GM21367 (cell line): ENCODE measurements at regions not wholly inside any gene's neighbourhood (a gene's known extent, or its start where the extent isn't known, plus 50 kb on each side); places are given as distances from the start of the nearest gene placed in this dataset.
"Not testable (repeated sequence)": the region's sequence is repeated elsewhere in the genome, so short reads cannot be mapped to it uniquely, and the experiment has no call there.

Experiments used
- ATAC-seq: cut with Tn5 transposase; IDR thresholded peaks from one replicate; pipeline ENCODE4 v1.9.1; 2021; ENCODE audit not compliant: unreplicated experiment

DNA sequence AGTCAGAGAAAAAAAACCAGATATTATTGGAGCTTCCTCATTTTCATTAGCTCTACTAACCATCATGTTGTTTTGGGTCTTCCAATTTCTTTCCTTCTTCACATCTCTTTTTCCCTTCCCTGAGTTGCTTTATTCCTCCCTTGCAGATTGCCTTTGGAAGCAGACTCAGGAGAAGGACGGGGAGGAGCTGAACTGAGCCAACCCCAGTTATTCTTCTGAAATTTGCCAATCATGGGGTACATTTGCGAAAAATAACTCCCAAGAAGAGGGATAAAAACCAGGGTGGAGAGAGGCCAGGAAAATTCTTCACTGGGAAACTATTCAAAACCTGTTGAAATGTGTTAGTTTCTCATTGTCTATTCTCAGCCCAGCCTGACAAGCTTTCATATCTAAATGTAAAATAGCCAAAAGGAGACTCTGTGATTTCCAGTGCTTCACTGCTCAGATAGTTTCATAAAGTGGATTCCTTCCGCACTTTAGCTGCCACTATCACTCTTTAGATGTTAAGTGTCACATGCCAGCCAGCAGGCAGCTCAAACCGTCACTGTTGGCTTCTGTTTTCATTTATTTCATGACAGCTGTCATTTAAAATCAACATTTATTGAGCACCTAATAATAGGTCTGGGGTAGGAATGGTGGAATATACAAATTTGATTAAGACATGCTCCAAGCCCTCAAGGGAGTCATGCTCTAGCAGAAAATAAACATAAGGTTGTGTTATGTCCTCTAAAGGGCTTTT, 204.5 kb downstream of the SREK1 start:
- no peak for ATAC-seq

DNA sequence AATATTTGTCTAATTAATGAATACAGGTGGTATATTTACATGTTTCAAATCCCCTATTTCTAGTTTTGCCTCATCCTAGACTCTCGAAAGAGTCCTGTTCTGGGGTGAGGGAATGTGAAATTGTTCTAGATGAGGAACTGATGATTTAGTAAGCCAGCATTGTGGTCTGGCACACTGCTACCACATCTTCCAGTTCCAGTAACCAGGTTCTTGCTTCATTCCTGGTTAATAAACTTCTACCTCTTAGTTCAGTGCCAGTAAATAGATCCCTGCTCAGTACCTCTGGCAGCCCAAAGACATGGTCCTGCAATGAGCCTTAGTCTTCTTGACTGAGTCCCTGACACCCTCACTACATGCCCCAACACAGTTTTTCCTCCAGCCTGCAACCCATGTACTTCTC, 207.7 kb downstream of the SREK1 start:
- no peak for ATAC-seq

DNA sequence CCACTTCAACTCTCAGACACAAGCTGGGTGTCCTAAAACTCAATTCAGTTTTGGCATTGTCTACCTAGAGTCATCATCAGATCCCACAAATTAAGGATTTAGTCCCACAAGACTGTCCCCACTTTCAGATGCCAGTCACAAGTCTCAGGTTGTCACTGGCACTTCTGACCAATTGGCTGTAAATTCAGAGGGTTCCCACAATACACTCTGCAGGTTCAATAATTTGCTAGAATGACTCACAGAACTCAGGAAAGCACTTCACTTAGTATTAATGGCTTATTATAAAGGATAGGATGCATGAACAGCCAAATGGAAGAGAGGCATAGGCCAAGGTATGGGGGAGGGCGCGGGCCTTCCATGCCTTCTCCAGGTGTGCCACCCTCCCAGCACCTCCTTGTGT, 209.1 kb downstream of the SREK1 start:
- no peak for ATAC-seq

DNA sequence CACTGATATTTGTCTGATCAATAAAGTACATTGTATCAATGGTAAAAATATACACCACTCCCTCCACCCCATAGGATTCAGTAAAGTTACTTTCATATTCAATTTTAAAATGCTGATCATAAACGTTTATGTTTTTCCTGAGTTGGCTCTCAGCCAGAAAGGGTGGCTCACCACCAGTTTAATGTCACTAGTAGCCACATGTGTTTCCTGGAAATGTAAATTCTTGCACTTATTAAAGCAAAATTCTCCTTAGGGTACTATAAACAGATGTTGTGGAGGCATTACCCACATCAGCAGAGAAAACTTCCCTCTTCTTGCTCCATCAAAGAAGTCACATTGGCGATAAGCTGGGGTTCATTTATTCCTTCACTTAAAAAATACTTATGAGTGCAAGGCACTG, 210.3 kb downstream of the SREK1 start:
- ATAC-seq, result no peak

DNA sequence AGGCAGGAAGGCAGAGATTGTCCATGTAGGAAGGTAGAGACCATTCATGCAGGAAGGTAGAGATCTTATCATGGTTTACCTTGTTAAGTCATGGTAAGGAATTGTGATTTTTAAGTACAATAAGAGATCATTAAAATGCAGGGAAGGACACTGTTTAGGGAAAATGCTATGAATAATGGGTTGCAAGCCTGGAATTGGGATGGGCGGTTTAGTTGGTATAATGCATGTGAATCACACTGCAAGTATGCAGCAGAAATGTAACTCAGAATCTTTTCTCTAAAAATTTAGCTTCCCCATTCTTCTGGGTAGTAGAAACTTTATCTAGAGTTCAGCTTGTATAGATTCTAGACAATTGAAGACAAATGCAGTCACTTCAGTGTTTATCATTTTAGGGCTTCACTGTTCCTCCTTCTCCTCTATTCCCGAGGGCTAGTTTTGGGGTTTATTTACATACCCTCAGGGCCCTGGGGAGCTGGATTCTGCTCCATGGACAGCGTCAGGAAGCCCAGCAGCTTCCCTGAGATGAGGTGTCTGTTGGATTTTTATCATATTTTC, 212.0 kb downstream of the SREK1 start:
- no peak for ATAC-seq

DNA sequence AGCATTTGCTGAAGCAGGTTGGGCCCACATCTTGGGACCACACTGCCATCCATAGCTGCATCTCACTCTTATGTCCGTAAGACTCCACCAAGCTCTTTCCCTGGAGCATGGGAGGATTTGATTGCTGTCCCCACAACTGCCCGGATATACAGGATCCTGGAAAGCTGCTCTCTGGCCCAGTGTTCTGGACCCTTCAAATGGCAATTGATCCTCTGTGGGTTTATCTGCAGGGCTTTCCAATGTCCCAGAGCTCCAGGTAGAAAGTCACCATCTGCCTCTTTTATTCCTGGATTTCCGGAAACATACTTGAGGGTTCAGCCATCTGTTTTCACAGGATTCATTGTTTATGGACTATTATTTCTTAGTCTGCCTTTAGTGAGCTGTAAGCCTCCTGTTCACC, 214.6 kb downstream of the SREK1 start:
- no peak for ATAC-seq

DNA sequence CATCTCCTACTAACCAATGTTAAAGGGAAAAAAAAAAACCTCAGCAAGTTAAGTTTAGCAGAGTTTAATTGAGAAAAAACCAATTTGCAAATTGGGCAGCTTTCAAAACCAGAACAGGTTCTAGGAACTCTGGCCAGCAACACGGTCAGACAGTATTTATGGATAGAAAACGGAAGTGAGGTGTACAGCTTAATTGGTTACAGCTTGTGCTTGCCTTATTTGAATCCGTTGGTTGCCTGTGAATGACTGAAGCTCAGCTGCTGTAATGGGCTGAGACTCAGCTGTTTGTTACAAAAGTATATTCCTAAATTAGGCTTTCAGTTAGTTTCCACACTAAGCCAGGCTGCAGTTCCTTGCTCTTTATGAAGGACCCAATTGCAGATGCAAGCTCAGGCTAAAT, 217.0 kb downstream of the SREK1 start:
- no peak for ATAC-seq

DNA sequence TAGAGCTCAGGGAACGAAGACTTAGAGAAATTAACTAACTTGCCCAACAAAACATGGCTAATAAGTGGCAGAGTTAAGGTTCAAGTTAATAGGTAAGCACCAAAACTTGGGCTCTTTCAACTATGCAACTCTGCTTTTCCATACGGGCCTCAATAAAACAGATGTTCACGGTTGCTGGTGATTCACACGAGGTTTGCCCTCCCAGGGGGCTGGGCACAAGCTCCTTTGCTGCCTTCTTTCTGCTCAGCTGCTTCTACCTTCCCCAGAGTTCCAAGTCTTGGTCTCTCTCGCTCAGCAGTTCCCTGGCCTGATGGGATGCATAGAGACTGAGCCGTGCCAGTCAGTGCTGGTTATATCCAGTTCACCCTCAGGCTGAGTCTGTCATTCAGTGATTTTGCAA, 217.9 kb downstream of the SREK1 start:
- ATAC-seq, result no peak

DNA sequence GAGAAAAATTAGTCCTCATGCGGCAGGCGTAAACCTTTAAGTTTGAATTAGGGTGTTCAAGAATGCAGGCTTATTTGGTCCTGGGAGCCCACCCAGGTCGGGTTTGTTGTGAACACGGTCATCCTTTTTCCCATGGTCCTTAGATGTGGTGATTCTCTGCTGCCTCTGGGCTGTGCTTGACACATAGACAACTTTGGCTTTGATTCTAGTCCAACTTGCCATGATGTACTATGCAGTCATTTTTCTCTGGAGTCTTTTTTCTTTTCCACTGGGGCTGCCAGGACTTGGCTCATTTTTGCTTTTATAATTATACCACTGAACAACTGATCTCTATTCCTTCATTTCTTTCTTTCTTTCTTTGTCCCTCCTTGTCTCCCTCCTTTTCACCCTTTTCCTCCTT, 218.6 kb downstream of the SREK1 start:
- no peak for ATAC-seq

DNA sequence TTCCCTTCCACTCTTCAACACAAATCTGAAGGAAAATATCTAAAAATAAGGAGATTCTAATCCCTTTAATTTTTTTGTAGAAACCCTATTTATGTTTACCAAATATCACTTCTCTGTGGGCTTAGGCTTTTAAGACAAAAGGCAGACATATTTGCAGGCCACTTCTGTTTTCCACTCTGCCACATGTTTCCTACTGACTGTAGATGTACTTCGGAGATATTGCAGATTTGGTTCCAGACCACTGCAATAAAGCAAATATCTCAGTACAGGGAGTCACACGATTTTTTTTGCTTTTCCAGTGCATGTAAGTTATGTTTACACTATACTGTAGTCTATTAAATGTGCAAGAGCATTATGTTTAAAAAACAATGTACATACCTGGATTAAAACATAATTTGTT, 219.0 kb downstream of the SREK1 start:
- ATAC-seq, result no peak

DNA sequence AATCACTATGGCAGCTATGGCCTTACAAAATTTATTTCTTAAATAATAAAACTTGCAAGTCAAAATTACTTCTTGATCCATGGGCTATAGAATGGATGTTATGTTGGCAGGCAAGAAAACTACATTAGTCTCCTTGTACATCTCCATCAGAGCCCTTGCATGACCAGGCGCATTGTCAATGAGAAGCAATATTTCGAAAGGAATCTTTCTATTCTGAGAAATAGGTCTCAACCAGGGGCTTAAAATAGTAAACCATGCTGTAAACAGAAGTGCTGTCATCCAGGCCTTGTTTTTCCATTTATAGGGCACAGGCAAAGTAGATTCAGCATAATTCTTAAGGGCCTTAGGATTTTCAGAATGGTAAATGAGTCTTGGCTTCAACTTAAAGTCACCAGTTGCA, 220.1 kb downstream of the SREK1 start:
- ATAC-seq, result no peak

DNA sequence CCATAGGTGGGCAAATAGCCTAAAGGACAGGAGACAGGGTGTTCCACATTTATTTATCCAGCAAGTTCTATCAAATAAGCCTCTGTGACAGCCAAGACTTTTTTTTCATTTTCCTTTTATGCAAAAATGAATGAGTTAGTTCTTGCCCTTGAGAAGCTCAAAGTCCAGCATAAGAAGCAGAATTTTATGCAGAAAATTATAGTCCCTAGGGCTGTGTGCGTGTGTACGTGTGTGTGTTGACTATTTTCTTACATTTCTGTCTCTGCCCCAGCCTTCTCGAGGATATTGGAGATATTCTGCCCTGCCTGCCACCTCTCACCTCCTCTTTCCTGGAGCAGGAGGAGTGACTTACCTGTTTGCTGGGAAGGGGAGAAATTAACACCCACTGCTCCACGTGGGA, 221.9 kb downstream of the SREK1 start:
- no peak for ATAC-seq

DNA sequence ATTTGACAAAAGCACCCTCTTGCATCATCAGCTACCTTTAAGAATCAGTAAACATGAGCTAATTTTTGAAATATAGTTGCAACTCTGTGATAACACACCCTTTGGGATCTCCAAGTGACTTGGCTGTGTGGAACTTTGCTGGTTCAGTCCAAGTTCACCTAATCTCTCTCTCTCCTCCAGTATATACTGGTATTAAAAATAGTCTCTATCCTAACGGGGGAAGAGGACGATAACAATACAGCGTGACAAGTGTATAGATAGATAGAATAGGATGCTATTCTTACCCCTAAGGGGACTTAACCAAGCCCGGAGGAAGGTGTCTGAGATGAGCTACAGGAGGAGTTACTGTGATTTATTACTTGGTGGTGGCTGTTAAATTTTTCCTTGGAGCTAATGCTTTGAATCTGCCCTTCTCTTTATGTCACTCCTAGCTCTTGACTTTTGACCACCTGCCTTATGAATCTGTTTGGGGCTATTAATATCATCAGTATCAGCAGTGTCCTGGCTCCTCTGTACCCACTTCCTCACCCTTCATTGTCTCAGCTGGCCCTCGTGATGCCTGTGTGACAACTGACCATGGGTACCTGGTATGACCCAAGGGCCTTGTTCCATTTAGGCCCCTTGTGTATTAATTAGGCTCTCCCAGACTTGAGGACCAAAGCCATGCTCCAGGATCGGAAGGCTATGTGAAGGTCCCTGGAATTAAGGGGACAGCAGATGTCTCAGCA, 223.9 kb downstream of the SREK1 start:
- ATAC-seq, result no peak

DNA sequence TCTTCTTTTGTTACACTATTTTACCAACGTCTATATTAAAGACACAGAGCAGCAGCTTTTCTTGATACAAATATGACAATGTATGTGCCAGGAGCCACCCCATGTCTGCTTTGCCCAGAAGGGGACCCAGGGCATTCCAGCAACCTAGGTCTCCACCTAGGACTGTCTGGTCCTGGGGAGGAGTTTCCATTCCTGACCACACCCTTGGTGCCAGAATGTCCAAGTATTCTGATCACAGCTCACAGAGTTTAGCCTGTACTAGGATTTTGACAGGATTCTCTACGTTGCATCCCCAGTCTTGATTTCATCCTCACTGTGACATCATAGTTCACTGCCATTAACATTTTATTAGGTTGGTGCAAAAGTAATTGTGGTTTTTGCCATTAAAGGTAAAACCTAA, 224.7 kb downstream of the SREK1 start:
- no peak for ATAC-seq

DNA sequence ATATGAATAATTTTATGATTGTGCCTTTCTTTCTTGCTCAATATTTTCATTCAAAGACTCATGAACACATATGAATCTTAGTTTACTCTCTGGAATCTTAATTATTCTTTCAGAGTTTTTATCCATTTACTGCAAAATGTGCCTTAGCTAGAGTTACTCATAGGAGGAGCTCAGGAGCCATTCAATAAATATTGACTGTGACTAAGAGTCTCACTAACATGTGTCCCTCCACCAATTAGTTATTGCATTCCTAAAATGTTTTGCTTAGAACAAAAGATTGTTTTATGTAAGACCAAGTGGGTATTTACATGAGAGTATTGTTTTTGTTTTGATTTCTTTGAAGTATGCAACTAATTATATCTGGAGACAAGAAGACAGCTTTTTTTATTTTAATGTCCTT, 218.4 kb upstream of the MAST4 start:
- no peak for ATAC-seq

DNA sequence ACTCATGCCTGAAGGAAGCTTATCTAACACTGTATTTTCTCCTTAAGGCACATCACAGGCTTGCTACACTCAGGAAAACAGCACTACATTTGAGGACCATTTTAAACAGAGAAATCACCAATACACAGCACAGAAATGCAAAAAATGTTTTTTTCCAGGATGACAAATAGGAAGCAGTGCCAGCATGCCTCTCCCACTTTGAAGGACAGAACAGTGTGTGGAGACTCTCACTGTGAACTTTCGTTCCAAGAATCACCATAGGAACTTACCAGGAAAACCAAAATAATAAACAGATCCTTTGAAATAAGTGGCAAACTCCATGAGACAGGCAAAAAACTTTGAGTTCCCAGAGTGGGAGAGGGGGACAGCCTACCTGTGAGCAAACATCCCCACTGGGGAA, 217.8 kb upstream of the MAST4 start:
- no peak for ATAC-seq

DNA sequence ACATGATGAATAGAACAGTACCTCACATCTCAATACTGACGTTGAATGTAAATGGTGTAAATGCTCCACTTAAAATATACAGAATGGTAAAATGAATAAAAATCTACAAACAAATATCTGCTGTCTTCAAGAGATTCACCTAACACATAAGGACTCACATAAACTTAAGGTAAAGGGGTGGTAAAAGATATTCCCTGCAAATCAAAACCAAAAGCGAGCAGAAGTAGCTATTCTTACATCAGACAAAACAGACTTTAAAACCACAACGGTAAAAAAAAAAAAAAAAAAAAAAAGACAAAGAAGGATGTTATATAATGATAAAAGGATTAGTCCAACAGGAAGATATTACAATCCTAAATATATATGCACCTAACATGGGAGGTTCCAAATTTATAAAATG, 214.0 kb upstream of the MAST4 start:
- no peak for ATAC-seq

DNA sequence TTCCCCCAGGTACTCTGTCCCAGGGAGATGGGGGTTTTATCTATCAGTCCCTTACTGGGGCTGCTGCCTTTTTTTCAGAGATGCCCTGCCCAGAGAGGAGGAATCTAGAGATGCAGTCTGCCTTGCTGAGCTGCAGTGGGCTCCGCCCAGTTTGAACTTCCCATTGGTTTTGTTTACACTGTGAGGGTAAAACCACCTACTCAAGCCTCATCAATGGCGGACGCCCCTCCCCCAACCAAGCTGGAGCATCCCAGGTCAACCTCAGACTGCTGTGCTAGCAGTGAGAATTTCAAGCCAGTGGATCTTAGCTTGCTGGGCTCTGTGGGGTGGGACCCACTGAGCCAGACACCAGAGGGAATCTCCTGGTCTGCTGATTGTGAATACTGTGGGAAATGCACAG, 191.0 kb upstream of the MAST4 start:
- ATAC-seq, result not testable (repeated sequence)

DNA sequence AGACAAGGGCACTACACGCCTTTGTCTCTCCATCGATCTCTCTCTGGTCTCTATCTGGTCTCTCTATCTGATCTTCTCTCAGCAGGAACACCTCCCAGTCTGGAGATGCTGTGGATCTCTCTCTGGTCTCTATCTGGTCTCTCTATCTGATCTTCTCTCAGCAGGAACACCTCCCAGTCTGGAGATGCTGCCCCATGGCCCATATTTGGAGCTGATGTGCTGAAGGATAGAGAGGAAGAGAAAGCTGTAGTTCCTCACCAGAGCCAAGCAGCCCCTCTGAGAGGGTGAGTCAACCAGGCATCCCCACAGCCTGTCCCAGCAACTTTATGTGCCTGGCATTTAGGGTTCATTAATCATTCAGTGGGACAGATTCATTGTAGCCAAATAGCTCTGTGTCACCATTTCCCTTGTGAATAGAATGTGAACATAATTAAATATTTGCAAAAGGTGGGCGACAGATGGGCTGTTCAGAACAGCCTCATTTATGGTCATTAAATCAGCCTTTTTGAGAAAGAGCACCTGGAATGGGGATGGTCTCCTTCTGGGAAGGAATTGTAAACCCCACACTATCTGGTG, 189.3 kb upstream of the MAST4 start:
- ATAC-seq, result no peak

DNA sequence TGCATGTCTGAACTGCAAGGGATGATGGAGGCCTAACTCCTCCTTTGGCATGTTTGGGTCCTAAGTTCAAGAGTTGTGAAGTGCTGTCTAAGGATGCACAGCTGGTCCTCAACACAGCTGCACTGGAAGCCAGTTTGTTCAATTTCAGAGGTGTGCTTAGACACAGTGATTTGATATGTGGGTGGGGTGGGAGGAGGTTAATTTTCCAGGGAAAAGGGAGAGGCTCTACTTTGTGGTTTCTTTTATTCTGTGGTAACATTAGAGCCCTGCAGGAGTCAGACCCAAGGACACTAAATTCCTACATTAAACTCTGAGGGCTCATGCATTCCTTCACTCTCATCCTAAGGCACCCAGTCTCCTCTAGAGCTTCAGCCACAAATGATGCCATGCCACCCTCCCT, 188.4 kb upstream of the MAST4 start:
- no peak for ATAC-seq

DNA sequence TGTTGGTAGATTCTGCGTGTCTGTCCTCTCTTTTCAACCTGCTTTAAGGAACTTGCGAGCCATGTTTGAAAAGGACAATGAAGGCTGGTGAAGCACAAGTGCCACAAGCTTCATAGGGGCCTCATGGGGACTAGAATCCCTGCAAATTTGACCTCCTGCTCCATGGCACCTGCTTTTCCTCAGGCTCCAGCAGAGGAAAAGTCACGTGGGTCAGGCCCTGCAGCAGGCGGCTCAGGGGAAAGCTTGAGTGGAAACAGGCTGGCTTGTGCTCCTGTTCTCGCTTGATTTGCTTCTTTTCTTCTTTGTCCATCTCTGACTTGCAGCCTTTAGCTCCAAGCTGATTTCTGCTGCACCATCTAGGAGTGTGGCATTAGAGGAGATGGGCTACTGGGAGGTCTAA, 187.6 kb upstream of the MAST4 start:
- no peak for ATAC-seq

DNA sequence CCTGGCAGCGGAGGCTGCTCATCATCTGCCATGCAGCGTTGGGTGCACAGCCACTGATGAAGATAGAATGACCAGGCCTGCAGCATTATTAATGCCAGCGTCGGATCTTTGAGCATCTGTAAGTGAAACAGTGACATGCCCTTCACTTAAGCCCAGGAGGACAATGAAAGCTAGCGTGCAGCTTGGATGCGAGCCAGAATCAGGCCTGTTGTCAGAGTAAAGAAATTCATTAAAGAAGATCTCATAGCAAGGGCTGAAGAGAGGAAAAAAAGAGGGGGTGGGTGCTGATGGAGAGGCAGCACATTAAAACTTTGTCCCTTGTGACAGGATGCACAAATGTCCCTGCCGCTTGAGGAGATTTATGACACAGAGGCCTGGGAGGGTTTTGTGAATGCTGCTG, 186.1 kb upstream of the MAST4 start:
- ATAC-seq, result no peak
